ENCODE measurements at regions not wholly inside any gene's neighbourhood (a gene's known extent, or its start where the extent isn't known, plus 50 kb on each side); places are given as distances from the start of the nearest gene placed in this dataset.

- DNase-seq (no peak), ATAC-seq (no peak)
- no peaks in the 10 kb centered on the region for H3K36me3 ChIP-seq
- no peaks in the 10 kb centered on the region for H3K4me1 ChIP-seq
- no peak overlapping the region for H3K27ac ChIP-seq
- in situ Hi-C loops (cut with MboI; ENCODE audit: low sequenced_read_pairs in 4 of 4) (no loop called here), intact Hi-C loops (cut with DNase I; ENCODE audit: low total_unique reads) (no loop called here)
- no peak overlapping the region for H3K4me3 ChIP-seq
- no peaks in the 10 kb centered on the region for H3K27me3 ChIP-seq
- H3K9me3 ChIP-seq = no peaks in the 10 kb centered on the region
- TF ChIP-seq CTCF (IDR thresholded peaks at IDR 0.05 in 4 of 5, conservative IDR thresholded peaks at IDR 0.05 in 1 of 5) = no peak
- no peak for TF ChIP-seq POLR2A (IDR thresholded peaks at IDR 0.05)
Measured at GRCh38 chr3:176058856-176059255, 1138.4 kb downstream of the TBL1XR1 start.

GRCh38 chr3:176055836-176056235, 1141.4 kb downstream of the TBL1XR1 start:
- H3K4me1 ChIP-seq = no peaks in the 10 kb centered on the region
- TF ChIP-seq CTCF (IDR thresholded peaks at IDR 0.05 in 4 of 5, conservative IDR thresholded peaks at IDR 0.05 in 1 of 5) = no peak
- TF ChIP-seq POLR2A (IDR thresholded peaks at IDR 0.05) = no peak
- no peaks in the 10 kb centered on the region for H3K27me3 ChIP-seq
- no peak for ATAC-seq
- DNase-seq = no peak
- no peaks in the 10 kb centered on the region for H3K36me3 ChIP-seq
- H3K27ac ChIP-seq = no peak overlapping the region
- no peaks in the 10 kb centered on the region for H3K9me3 ChIP-seq
- in situ Hi-C loops (cut with MboI; ENCODE audit: low sequenced_read_pairs in 4 of 4) = no loop called here
- H3K4me3 ChIP-seq = no peak overlapping the region
- intact Hi-C loops (cut with DNase I; ENCODE audit: low total_unique reads) = no loop called here

GRCh38 chr3:176051766-176052165, 1145.5 kb downstream of the TBL1XR1 start:
- no peak overlapping the region for H3K4me3 ChIP-seq
- DNase-seq (no peak), ATAC-seq (no peak)
- H3K36me3 ChIP-seq = no peaks in the 10 kb centered on the region
- no peak overlapping the region for H3K27ac ChIP-seq
- no peaks in the 10 kb centered on the region for H3K27me3 ChIP-seq
- no peak for TF ChIP-seq POLR2A (IDR thresholded peaks at IDR 0.05)
- no peak for TF ChIP-seq CTCF (IDR thresholded peaks at IDR 0.05 in 4 of 5, conservative IDR thresholded peaks at IDR 0.05 in 1 of 5)
- no peaks in the 10 kb centered on the region for H3K4me1 ChIP-seq
- intact Hi-C loops (cut with DNase I; ENCODE audit: low total_unique reads) (no loop called here), in situ Hi-C loops (cut with MboI; ENCODE audit: low sequenced_read_pairs in 4 of 4) (no loop called here)
- H3K9me3 ChIP-seq = no peaks in the 10 kb centered on the region

GRCh38 chr3:176046703-176047102, 1150.6 kb downstream of the TBL1XR1 start:
- in situ Hi-C loops (cut with MboI; ENCODE audit: low sequenced_read_pairs in 4 of 4) (no loop called here), intact Hi-C loops (cut with DNase I; ENCODE audit: low total_unique reads) (no loop called here)
- no peaks in the 10 kb centered on the region for H3K36me3 ChIP-seq
- H3K4me1 ChIP-seq = no peaks in the 10 kb centered on the region
- no peak overlapping the region for H3K4me3 ChIP-seq
- H3K27me3 ChIP-seq = no peaks in the 10 kb centered on the region
- TF ChIP-seq CTCF (IDR thresholded peaks at IDR 0.05 in 4 of 5, conservative IDR thresholded peaks at IDR 0.05 in 1 of 5) (no peak), POLR2A (IDR thresholded peaks at IDR 0.05) (no peak)
- no peak overlapping the region for H3K27ac ChIP-seq
- no peaks in the 10 kb centered on the region for H3K9me3 ChIP-seq
- DNase-seq = no peak
- no peak for ATAC-seq

GRCh38 chr3:176041812-176042211, 1155.5 kb downstream of the TBL1XR1 start:
- TF ChIP-seq CTCF (IDR thresholded peaks at IDR 0.05 in 4 of 5, conservative IDR thresholded peaks at IDR 0.05 in 1 of 5) (no peak), POLR2A (IDR thresholded peaks at IDR 0.05) (no peak)
- no peak for DNase-seq
- intact Hi-C loops (cut with DNase I; ENCODE audit: low total_unique reads) (no loop called here), in situ Hi-C loops (cut with MboI; ENCODE audit: low sequenced_read_pairs in 4 of 4) (no loop called here)
- Histone ChIP-seq H3K27me3 (no peaks in the 10 kb centered on the region), H3K4me3 (no peak overlapping the region), H3K9me3 (no peaks in the 10 kb centered on the region), H3K36me3 (no peaks in the 10 kb centered on the region), H3K4me1 (no peaks in the 10 kb centered on the region), H3K27ac (no peak overlapping the region)
- ATAC-seq = no peak

All from gastrocnemius medialis (tissue), 4 donors.